ENCODE measurements at regions not wholly inside any gene's neighbourhood (a gene's known extent, or its start where the extent isn't known, plus 50 kb on each side); places are given as distances from the start of the nearest gene placed in this dataset.

DNA sequence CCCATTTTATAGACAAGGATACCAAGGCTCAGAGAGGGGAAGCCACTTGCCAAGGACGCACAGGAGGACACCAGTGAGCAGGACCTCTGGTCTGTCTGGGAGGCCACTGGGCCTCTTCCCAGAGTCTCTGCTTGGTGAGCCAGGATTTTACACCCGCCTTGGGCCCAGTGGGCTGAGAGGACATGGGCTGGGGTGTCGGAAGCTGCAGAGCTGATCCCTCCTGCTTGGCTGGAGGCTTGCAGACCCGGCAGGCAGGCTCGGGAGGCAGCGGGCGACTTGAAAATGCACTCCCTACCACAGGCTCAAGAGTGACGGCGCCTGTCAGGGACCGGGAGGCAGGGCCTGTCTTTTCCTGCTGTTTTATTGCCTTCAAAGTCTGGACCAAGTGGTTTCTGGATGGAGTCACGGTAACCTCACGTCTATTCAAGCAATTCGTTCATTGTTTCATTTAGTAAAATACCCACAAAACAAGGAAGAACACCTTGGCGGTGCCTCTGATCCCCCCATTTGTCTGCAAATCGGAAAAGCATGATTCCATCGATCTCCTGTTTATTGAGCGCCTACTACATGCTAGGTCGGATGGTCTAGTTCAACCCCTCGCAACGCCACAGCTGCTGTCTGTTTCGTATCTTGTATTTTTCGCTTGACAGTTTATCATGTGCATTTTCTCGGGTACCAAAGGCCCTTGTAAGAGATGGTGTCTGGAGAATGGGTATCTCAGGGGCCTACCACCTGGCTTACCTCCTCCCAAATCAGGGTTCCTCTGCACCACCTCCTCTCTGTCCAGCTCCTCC is 108.1 kb upstream of the IER5L start:
- no peak for DNase-seq (ENCODE audit: low read depth)

GRCh38 chr9:129285382-129285781 is 107.3 kb upstream of the IER5L start:
- DNase-seq (ENCODE audit: low read depth) = no peak

GRCh38 chr9:129284607-129285291 is 106.7 kb upstream of the IER5L start:
- no peak for DNase-seq (ENCODE audit: low read depth)

GRCh38 chr9:129283705-129284606 is 105.9 kb upstream of the IER5L start:
- no peak for DNase-seq (ENCODE audit: low read depth)

DNA sequence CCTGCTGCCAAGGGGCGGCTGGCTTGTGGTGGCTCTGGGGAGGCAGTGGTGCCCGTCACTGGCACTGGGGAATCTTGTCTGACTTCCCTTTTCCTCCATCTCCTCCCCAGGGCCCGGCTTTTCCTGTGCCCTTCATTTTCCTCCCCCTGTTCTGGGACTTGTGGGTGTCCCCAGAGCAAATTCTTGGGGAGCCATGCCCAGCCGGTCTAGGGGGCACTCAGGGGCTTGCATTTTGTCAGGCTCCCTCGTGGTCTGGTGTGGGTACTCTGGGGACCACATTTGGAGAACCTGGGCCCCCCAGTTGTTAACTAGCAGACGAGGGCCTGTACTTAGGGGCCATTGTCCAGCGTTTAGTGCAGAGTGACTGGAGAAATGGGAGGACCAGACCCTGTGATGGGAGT is 105.2 kb upstream of the IER5L start:
- DNase-seq (ENCODE audit: low read depth) = no peak

- no peak for DNase-seq (ENCODE audit: low read depth)
Observed at GRCh38 chr9:129282731-129283211, 104.7 kb upstream of the IER5L start.

GRCh38 chr9:129282272-129282671 is 104.2 kb upstream of the IER5L start:
- DNase-seq (ENCODE audit: low read depth) = no peak

- no peak for DNase-seq (ENCODE audit: low read depth)
Observed at GRCh38 chr9:129281506-129282145, 103.6 kb upstream of the IER5L start.

- no peak for DNase-seq (ENCODE audit: low read depth)
Observed at GRCh38 chr9:129280623-129281271, 102.7 kb upstream of the IER5L start.

GRCh38 chr9:129280236-129280622 is 102.2 kb upstream of the IER5L start:
- no peak for DNase-seq (ENCODE audit: low read depth)

DNA sequence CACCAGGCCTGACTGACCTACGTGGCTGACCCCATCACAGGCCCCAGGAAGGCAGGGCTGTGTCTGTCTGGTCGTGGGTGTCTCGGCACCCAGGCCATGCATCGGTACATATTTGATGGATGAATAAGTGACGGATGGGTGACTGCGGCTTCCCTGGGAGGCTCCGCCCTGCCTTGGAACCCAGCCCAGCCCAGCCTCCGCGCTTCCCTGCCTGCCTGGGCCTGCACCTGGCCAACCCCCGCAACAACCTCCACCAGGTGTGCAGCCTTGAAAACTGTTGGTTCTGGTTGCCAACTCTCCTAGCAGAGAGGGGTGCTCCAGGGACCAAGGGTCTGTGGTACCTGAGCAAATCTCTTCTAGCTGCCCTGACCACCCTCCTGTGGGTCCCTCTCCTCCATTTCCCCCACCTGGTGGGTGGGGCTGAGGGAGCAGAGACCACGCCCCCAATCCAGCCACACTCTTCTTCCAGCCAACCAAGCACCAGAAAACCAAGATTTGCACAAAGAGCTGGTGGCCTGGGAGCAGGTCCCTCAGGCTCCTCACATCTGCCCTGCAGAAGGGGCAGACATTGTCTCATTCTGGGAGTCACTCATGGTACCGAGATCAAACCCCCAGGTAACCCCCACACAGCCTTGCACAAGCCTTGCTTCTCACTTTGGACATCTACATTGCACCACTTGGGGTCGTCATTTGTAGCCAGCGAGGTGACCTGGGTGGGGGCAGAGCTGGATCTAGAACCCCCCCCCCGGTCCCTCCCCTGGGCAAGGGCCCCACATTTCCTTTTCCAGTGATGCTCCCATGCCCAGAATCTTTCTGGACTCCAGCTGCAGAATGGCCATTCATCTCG is 100.6 kb upstream of the IER5L start:
- peak; percentile 59 for DNase-seq (ENCODE audit: low read depth)

DNA sequence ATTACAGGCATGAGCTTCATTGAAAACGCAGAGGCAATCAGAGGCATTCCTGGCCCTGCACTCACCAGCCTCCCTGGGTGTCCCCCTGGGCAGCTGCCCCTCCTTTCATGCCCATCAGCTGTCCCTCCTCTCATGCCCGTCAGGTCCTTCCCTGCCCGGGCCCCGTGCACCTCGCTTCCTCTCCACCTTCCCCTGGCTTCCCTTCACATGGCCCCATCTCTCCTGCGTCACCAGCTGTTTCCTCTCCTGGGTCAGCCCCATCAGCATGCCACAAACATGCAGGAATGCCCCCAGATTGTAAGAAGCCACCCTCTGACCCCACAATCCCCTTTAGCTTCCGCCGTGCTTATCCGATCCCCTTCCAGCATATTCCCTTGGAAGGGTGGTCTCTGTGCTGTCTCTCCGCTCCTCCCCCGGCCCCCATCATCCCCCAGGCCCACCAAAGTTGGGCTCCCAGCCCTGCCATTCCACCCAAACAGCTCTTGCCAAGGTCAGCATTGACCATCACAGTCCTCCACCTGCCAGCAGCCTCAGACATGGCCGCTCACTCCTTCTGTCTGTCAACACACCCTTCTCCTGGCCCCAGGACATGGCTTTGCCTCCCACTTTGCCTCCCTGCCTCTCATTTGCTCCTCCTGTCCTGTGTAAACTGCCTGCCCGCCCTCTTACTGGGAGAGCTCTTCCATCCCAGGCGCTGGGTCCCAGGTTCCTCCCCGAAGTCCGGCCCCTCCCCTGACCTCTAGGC is 98.6 kb upstream of the IER5L start:
- no peak for DNase-seq (ENCODE audit: low read depth)

GRCh38 chr9:129275626-129276247 is 97.7 kb upstream of the IER5L start:
- DNase-seq (ENCODE audit: low read depth) = peak; percentile 94

DNA sequence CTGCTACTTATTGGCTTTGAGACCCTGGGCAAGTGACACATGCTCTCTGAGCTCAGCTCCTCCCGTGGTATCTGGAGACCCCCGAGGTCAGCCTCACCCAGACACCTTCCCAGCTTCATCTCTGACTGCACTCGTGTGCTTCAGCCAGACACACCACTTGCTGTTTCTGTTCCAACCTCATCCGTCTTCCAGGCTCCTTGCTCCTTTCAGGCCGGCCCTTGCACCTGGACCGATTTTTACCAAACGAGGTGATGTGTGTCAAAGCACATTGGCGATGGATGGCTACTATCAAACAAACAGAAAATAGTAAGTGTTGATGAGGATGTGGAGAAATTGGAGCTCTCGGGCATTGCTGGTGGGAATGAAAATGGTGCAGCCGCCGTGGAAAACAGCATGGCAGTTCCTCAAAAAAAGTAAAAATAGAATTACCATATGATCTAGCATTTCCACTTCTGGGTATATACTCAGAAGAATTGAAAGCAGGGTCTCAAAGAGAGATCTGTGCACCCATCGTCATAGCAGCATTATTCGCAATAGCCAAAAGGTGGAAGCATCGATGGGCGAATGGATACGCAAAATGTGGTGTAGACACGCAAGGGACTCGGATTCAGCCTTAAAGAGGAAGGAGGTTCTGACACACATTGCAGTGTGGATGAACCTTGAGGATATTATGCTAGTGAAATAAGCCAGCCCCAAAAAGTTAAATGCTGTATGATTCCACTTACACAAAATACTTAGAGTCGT is 96.1 kb upstream of the IER5L start:
- DNase-seq (ENCODE audit: low read depth) = no peak

GRCh38 chr9:129273136-129273895 is 95.3 kb upstream of the IER5L start:
- no peak for DNase-seq (ENCODE audit: low read depth)

- DNase-seq (ENCODE audit: low read depth) = no peak
Observed at GRCh38 chr9:129272348-129273025, 94.4 kb upstream of the IER5L start.

GRCh38 chr9:129270903-129271431 is 92.9 kb upstream of the IER5L start:
- DNase-seq (ENCODE audit: low read depth) = peak; percentile 95

Measured in M059J (cell line).